ENCODE measurements at regions not wholly inside any gene's neighbourhood (a gene's known extent, or its start where the extent isn't known, plus 50 kb on each side); places are given as distances from the start of the nearest gene placed in this dataset.

DNA sequence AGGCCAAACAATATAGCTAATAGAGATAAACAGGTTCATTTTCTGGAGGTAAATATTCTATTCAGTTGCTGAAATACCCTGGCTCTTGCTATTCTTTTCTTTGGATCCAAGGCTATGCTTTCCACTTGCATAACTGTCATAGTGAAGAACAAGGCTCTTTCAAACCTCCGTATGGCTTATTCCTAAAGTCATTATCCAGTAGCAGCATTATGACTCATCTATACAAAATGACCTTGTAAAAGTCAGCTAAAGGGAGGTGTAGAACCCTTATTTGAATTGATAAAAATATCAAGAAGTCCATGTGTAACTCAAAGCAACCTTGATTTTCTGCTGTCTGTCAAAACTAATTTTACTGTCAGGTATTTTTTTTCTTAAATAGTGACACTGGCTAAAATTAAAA lies 447.8 kb downstream of the PLK2 start:
- TF ChIP-seq, protein P1, sequence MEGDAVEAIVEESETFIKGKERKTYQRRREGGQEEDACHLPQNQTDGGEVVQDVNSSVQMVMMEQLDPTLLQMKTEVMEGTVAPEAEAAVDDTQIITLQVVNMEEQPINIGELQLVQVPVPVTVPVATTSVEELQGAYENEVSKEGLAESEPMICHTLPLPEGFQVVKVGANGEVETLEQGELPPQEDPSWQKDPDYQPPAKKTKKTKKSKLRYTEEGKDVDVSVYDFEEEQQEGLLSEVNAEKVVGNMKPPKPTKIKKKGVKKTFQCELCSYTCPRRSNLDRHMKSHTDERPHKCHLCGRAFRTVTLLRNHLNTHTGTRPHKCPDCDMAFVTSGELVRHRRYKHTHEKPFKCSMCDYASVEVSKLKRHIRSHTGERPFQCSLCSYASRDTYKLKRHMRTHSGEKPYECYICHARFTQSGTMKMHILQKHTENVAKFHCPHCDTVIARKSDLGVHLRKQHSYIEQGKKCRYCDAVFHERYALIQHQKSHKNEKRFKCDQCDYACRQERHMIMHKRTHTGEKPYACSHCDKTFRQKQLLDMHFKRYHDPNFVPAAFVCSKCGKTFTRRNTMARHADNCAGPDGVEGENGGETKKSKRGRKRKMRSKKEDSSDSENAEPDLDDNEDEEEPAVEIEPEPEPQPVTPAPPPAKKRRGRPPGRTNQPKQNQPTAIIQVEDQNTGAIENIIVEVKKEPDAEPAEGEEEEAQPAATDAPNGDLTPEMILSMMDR (IDR thresholded peaks at IDR 0.05; ENCODE audit: low read depth, low read length, poor library complexity, severe bottlenecking) = no peak
- no peak for TF ChIP-seq EZH2phosphoT487 (IDR thresholded peaks at IDR 0.05; ENCODE audit: borderline replicate concordance, low read length)

Data from DOHH2 (cell line).